ENCODE measurements at regions not wholly inside any gene's neighbourhood (a gene's known extent, or its start where the extent isn't known, plus 50 kb on each side); places are given as distances from the start of the nearest gene placed in this dataset.

GRCh38 chr2:239619369-239619768 is 218.5 kb upstream of the HDAC4 start:
- TF ChIP-seq ISL1 (CRISPR knock-in tag; IDR thresholded peaks at IDR 0.05): no peak
- no peak for TF ChIP-seq ZFP3 (CRISPR knock-in tag; IDR thresholded peaks at IDR 0.05)
- no peak for TF ChIP-seq PATZ1 (CRISPR knock-in tag; IDR thresholded peaks at IDR 0.05; ENCODE audit: borderline replicate concordance)
- TF ChIP-seq, protein P1, sequence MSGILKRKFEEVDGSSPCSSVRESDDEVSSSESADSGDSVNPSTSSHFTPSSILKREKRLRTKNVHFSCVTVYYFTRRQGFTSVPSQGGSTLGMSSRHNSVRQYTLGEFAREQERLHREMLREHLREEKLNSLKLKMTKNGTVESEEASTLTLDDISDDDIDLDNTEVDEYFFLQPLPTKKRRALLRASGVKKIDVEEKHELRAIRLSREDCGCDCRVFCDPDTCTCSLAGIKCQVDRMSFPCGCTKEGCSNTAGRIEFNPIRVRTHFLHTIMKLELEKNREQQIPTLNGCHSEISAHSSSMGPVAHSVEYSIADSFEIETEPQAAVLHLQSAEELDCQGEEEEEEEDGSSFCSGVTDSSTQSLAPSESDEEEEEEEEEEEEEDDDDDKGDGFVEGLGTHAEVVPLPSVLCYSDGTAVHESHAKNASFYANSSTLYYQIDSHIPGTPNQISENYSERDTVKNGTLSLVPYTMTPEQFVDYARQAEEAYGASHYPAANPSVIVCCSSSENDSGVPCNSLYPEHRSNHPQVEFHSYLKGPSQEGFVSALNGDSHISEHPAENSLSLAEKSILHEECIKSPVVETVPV (CRISPR knock-in tag; IDR thresholded peaks at IDR 0.05): no peak
- no peak for TF ChIP-seq ZFP30 (CRISPR knock-in tag; IDR thresholded peaks at IDR 0.05)
- TF ChIP-seq BACH2 (CRISPR knock-in tag; IDR thresholded peaks at IDR 0.05; ENCODE audit: borderline replicate concordance): no peak
- no peak for TF ChIP-seq RARB (CRISPR knock-in tag; IDR thresholded peaks at IDR 0.05)
- no peak for TF ChIP-seq TCF4 (CRISPR knock-in tag; IDR thresholded peaks at IDR 0.05; ENCODE audit: borderline replicate concordance)
- TF ChIP-seq, protein P2, sequence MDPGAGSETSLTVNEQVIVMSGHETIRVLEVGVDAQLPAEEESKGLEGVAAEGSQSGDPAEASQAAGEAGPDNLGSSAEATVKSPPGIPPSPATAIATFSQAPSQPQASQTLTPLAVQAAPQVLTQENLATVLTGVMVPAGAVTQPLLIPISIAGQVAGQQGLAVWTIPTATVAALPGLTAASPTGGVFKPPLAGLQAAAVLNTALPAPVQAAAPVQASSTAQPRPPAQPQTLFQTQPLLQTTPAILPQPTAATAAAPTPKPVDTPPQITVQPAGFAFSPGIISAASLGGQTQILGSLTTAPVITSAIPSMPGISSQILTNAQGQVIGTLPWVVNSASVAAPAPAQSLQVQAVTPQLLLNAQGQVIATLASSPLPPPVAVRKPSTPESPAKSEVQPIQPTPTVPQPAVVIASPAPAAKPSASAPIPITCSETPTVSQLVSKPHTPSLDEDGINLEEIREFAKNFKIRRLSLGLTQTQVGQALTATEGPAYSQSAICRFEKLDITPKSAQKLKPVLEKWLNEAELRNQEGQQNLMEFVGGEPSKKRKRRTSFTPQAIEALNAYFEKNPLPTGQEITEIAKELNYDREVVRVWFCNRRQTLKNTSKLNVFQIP (CRISPR knock-in tag; IDR thresholded peaks at IDR 0.05; ENCODE audit: borderline replicate concordance, low read depth): no peak
- TF ChIP-seq TSHZ2 (CRISPR knock-in tag; IDR thresholded peaks at IDR 0.05): no peak
